NCI-H146 treated with DMSO at 0.1 percent for 48 hours (cell line): ENCODE measurements at regions not wholly inside any gene's neighbourhood (a gene's known extent, or its start where the extent isn't known, plus 50 kb on each side); places are given as distances from the start of the nearest gene placed in this dataset.

Experiments used
- DNase-seq: peaks from one replicate; lab custom pipeline; 2025; ENCODE audit not compliant: unreplicated experiment; lab: John Stamatoyannopoulos, UW

DNA sequence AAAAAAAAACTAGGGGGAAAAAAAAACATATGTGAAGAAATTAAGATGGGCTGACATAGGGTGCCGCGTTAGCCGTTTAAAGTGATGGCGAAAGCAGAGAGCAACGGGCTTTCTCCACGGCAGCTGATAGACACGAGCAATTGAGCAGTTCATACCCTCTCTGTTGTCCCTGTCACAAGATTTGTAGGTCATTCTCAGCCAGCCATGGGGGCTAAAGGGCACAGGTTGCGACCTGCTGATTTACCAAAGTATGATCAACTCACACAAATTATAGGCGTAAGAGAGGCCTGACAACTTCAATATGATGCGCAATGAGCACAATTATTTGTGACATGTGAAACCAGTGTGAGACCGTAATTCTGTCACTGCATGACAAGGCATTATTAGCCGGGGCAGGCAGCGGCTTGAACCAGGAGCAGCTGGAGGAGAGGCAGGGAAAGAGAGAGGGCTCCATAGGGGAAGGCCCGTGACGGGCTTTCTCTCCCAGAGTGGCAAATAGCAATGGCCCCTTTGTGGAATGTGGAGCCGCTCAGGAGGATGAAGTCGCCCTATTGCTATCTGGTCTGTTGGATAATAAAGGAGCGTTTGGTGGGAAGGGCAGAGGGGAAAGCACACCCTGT, 195.1 kb upstream of the HABP2 start:
- no peak for DNase-seq

GRCh38 chr10:113359655-113360054, 193.2 kb upstream of the HABP2 start:
- no peak for DNase-seq

GRCh38 chr10:113360870-113361269, 192.0 kb upstream of the HABP2 start:
- DNase-seq = no peak

GRCh38 chr10:113362645-113363091, 190.2 kb upstream of the HABP2 start:
- DNase-seq = no peak

- no peak for DNase-seq
These were observed 188.6 kb upstream of the HABP2 start for GRCh38 chr10:113364227-113364626.

DNA sequence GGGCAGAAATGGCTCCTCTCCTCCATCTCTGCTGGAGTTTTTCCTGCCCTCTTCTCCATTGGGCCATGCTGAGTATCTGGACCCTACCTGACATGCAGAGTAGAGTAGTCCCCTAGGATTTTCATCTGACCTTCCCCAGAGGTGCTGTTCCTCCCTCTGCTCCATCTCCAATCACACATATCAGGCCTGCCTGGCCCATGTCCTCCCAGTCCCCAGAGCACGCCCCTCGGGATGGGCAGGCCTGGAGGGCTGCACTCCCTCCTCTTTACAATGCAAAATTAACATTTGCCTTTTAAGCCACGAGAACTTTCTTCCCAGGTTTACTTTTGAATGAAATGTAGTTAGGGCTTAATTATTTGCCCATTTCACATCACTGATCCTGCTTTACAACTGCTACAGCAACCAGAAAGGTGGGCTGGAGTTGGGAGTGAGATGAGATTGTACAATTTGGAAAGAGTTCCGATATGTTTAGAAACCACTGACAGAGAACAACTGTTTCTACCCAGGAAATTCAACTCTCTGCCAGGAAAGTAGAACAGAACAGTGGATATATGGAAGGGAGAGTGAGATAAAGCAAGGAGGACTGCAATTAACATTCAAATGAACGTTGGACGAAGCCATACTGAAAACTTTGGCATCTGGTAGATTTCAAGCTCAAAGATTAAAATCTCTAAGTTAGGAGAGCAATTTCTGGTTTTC, 184.0 kb upstream of the HABP2 start:
- DNase-seq = no peak

DNA sequence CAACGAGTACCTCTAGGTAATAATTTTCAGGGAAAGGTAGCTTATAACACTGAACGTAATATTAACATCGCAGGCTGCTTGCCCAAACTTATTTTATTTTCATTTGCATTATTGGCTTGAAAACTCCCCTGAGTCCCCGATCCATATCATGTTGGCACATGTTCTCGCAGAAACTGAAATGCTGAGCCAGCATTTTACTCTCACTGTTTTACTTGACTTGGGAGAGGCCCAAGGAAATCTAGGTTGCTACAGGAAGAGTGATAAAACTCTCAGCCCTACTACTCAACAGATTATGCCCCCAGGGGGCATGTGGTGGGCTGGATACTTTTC, 183.5 kb upstream of the HABP2 start:
- no peak for DNase-seq

DNA sequence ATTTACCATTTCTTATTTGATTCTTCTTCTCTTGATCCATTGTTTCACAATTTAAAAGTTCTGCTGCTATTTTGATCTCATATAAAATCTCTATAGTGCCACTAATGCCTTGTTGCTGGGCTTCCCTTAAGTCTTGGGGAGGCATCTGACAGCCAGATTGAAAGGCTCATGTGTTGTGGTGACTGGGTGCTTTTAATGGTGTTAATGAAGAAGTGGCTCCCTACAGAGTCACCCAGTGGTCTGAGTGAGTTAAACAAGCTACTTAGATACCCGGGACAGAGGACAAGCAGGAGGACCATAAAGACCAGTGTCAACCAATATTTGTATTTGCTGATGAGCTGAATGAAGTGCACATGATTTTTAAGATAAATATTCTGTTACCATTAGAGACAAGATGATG, 176.4 kb upstream of the HABP2 start:
- DNase-seq = no peak

- no peak for DNase-seq
These were observed 173.8 kb upstream of the HABP2 start for GRCh38 chr10:113379091-113379490.

GRCh38 chr10:113381416-113381815, 171.4 kb upstream of the HABP2 start:
- DNase-seq = no peak

GRCh38 chr10:113381981-113382509, 170.8 kb upstream of the HABP2 start:
- no peak for DNase-seq

- DNase-seq = no peak
These were observed 170.2 kb upstream of the HABP2 start for GRCh38 chr10:113382691-113383090.

- no peak for DNase-seq
These were observed 168.7 kb upstream of the HABP2 start for GRCh38 chr10:113384181-113384580.

GRCh38 chr10:113385021-113385999, 167.5 kb upstream of the HABP2 start:
- DNase-seq = peak; percentile 35

DNA sequence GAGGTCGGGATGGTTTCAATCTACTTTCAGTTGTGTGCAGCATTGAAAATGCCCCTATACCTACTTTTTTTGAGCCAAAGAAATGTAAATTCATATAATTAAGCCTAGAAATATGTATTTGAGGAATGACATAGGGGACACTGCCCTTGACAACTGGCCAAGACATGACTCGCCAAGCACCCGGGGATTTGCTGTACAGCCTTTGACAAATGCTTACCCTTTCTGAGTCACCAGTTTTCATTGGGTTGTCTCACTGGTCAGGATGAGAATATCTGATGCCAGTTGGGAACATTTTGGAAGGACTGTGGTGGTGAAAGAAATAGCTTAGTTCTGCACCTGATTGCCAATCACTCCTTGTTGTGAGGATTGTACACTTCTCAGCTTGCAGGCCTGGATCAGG, 166.8 kb upstream of the HABP2 start:
- no peak for DNase-seq

GRCh38 chr10:113389969-113390368, 162.9 kb upstream of the HABP2 start:
- DNase-seq = no peak

GRCh38 chr10:113390896-113391295, 162.0 kb upstream of the HABP2 start:
- DNase-seq = no peak

- no peak for DNase-seq
These were observed 155.8 kb upstream of the HABP2 start for GRCh38 chr10:113397047-113397446.

DNA sequence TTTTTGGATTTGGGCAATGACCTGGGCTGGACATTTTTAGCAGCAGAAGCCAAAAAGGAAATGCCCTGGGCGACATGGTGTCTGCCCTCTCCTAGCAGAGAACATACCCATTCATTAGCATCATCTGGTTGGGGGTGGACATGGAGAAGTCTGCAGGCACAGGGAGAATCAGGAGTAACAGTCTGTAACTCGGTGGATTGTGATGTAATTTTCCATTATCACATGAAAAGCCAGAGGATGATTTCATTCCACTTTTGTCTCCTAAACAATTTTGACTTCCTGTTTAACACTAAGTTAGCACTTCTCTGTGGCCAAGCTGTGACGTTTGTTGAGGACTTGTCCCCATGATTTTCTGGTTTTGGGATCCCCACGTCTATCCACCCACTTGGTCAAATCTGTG, 153.8 kb upstream of the HABP2 start:
- DNase-seq = no peak

- no peak for DNase-seq
These were observed 150.3 kb upstream of the HABP2 start for GRCh38 chr10:113402602-113403001.

DNA sequence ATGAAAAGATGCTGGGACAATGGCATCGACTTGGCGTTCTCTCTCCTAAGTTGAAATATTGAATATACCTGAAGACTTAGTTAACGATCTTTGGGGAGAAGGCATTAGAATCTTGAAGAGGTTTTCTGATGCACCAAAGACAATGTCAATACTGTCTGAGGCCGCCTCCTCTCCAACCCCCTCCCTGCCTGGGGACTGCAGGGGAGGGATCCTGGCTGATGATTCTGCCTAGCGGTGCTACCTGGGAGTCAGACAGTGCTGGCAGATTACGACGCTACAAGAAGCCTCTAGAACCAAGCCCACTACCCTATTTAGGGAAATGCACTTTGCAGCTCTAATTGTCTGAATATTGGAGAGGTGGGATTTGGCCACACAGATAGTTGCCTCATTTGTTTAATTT, 145.6 kb upstream of the HABP2 start:
- no peak for DNase-seq

GRCh38 chr10:113409175-113409574, 143.7 kb upstream of the HABP2 start:
- no peak for DNase-seq
